AG09319 (cell line): ENCODE measurements at regions not wholly inside any gene's neighbourhood (a gene's known extent, or its start where the extent isn't known, plus 50 kb on each side); places are given as distances from the start of the nearest gene placed in this dataset.

Source experiments
- DNase-seq: peaks from one replicate; pipeline ENCODE4 v3.0.0-alpha.2; 2010; ENCODE audit warnings: low read depth; ENCODE audit errors: extremely low read depth
- CTCF ChIP-seq: IDR thresholded peaks from 2 replicates; pipeline ENCODE4 v1.5.1; 2011; ENCODE audit warnings: low read depth, mild to moderate bottlenecking, inconsistent platforms, low read length, moderate library complexity

- no peak for TF ChIP-seq CTCF
- no peak for DNase-seq
These were observed 754.8 kb downstream of the QKI start for GRCh38 chr6:164169355-164169754.

DNA sequence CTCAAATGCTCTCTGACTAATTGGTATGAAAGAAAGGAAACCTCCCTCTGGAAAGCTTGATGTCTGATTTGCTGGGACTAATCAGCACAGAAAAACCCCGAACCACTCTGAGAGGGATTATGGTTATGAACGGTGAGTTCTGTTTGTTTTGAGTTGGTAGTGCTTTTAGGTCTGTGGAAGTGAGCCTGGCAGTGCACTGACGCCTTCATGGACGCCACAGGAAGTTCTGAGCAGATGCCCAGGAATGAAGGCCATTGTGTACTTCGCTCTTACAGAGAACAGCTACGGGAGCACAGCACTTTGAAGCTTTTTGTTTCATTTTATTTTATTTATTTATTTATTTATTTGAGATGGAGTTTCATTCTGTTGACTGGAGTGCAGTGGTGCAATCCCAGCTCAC is 754.1 kb downstream of the QKI start:
- no peak for TF ChIP-seq CTCF
- no peak for DNase-seq

DNA sequence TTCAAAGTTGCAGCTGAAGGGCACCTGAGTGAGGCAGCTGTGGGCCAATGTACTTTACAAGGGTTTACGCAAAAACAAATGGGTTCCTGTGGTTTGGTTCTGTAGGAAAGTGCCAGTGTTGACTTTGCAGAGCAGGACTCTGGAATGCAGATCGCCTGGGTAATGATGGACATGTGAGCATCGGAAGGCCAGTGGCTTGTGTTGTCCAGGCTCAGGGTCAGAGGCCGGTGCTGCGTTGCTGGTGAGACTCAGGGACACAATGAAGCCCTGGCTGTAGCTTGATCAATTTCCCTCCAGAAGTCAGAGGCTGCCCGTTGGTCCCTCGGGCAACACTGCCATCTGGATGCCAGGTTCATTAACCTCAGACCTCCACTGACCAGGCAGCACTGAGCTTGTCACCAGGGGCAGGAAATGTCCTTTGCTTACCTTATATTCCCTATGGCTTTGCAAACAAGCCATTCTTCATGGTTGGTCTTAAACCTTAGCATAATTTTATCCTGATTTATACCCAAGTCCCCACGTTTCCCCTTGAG is 753.4 kb downstream of the QKI start:
- no peak for TF ChIP-seq CTCF
- no peak for DNase-seq

DNA sequence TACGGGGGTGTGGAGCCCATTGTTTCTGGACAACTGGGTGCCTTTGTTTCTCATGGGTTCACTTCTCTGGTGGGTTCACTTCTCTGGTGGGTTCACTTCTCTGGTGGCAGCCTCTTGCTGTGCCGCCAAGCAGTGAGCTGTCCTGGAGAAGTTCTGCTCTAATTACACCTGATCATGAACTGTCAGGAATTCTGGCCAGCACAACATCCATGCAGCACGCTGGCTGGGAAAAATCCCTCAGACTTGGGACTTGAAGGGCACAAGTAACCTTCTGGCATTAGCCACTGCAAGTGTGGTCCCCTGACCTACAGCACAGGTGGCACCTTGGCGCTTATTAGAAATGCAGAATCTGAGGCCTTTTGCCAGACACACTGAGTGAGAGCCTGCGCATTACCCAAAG is 752.5 kb downstream of the QKI start:
- no peak for DNase-seq
- TF ChIP-seq CTCF, result no peak

GRCh38 chr6:164166515-164166914 is 752.0 kb downstream of the QKI start:
- no peak for DNase-seq
- TF ChIP-seq CTCF, result no peak

DNA sequence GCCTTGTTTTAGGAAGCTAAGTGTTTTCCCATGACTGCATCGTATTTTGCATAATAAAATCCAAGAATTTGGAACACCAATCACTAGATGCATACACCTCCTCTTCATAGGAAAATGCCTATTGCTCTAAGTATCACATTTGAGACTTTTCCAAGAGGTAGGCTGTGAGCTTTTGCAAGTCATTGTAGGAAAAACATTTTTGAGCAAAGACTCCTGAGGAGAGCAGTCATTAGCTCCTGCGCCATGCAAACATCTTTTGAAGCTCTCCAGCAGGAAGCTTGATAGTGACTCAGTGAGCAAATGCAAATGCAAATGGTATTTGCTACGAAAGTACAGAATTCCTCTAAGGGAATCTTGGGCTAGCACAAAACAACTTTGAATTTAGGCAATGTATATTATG is 750.4 kb downstream of the QKI start:
- DNase-seq, result no peak
- no peak for TF ChIP-seq CTCF

DNA sequence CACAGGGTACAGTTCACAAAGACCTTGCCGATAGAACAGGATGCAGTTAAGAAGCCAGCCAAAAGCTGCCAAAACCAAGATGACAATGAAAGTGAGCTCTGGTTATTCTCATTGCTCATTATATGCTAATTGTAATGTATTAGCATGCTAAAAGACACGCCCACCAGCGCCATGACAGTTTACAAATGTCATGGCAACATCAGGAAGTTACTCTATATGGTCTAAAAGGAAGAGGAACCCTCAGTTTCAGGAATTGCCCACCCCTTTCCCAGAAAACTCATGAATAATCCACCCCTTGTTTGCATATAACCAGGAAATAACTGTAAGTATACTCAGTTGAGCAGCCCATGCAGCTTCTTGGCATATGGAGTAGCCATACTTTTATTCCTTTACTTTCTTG is 748.7 kb downstream of the QKI start:
- no peak for DNase-seq
- no peak for TF ChIP-seq CTCF

- no peak for TF ChIP-seq CTCF
These were observed 744.5 kb downstream of the QKI start for GRCh38 chr6:164159061-164159460.

More at GRCh38 chr6:164159061-164159460, 744.5 kb downstream of the QKI start:
- no peak for DNase-seq
